ENCODE measurements at regions not wholly inside any gene's neighbourhood (a gene's known extent, or its start where the extent isn't known, plus 50 kb on each side); places are given as distances from the start of the nearest gene placed in this dataset.
"Not testable (repeated sequence)": the region's sequence is repeated elsewhere in the genome, so short reads cannot be mapped to it uniquely, and the experiment has no call there.

GRCh38 chr18:73381699-73382036 is 513.9 kb upstream of the NETO1 start:
- no peak for DNase-seq

- no peak for DNase-seq
Measured at GRCh38 chr18:73381016-73381698, 513.4 kb upstream of the NETO1 start.

- DNase-seq, result no peak
Measured at GRCh38 chr18:73366713-73367112, 498.9 kb upstream of the NETO1 start.

- no peak for DNase-seq
Measured at GRCh38 chr18:73365018-73365417, 497.2 kb upstream of the NETO1 start.

GRCh38 chr18:73355121-73355520 is 487.3 kb upstream of the NETO1 start:
- no peak for DNase-seq

- no peak for DNase-seq
Measured at GRCh38 chr18:73352546-73352945, 484.8 kb upstream of the NETO1 start.

- DNase-seq, result no peak
Measured at GRCh38 chr18:73340135-73340977, 472.6 kb upstream of the NETO1 start.

- DNase-seq, result no peak
Measured at GRCh38 chr18:73331212-73331772, 463.5 kb upstream of the NETO1 start.

GRCh38 chr18:73330106-73330505 is 462.3 kb upstream of the NETO1 start:
- not testable (repeated sequence) for DNase-seq

GRCh38 chr18:73324187-73324831 is 456.5 kb upstream of the NETO1 start:
- not testable (repeated sequence) for DNase-seq

- DNase-seq, result no peak
Measured at GRCh38 chr18:73318739-73319479, 451.1 kb upstream of the NETO1 start.

GRCh38 chr18:73316513-73316912 is 448.7 kb upstream of the NETO1 start:
- DNase-seq, result no peak

GRCh38 chr18:73315381-73315780 is 447.6 kb upstream of the NETO1 start:
- no peak for DNase-seq

GRCh38 chr18:73313476-73313875 is 445.7 kb upstream of the NETO1 start:
- DNase-seq, result no peak

GRCh38 chr18:73296686-73297085 is 428.9 kb upstream of the NETO1 start:
- no peak for DNase-seq

- no peak for DNase-seq
Measured at GRCh38 chr18:73292156-73292555, 424.4 kb upstream of the NETO1 start.

- DNase-seq, result no peak
Measured at GRCh38 chr18:73288813-73289212, 421.0 kb upstream of the NETO1 start.

GRCh38 chr18:73286584-73286983 is 418.8 kb upstream of the NETO1 start:
- DNase-seq, result no peak

- DNase-seq, result no peak
Measured at GRCh38 chr18:73283788-73284187, 416.0 kb upstream of the NETO1 start.

GRCh38 chr18:73283032-73283431 is 415.2 kb upstream of the NETO1 start:
- DNase-seq, result no peak

GRCh38 chr18:73279498-73279897 is 411.7 kb upstream of the NETO1 start:
- DNase-seq, result no peak

- DNase-seq, result no peak
Measured at GRCh38 chr18:73274812-73275621, 407.2 kb upstream of the NETO1 start.

Data from GF-D8 (cell line).